ENCODE measurements at regions not wholly inside any gene's neighbourhood (a gene's known extent, or its start where the extent isn't known, plus 50 kb on each side); places are given as distances from the start of the nearest gene placed in this dataset.

DNA sequence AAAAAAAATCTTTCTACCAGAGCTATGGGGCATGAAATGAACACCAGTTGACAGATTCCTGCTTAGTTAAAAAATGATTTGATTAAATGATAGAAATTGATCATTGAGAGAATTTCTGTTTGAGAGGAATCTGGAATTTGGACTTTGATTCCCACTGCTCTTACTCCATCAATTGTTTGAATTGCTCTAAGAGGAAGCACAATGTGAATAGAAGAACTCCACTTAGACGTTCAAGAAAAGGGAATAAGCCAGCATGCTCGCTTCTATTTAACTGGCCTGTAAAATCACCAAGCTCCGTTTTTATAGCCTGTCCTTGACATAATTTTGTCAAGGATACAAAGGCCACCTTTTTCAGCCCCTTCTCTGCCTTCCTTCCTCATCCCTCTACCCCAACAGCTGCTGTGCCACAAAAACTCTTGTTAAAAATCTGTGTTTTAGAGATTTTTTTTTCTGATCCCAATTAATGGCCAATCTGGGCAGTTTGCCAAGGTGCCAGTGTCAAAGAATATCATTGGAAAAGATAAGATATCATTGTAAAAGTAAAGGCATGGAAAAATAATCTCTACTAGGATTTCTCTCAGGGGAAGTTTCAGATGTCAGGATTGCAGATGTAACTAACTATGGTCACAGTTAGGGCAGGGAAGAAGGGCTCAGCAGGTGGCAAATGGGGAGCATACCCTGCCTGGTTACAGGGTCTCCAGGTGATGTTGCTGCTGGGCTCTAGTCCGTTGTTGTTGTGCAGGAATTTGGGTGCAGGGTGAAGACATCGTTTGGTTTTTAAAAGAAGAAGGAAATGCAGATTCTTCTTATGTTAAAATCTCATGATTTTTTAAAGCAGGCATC is 301.8 kb upstream of the PDZRN3 start:
- DNase-seq (ENCODE audit: low spot score), result no peak
- WGBS, result 22% methylated on average over 5 of the region's 5 CpGs
- no peak overlapping the region for H3K4me3 ChIP-seq
- H3K4me1 ChIP-seq (replicated peaks), result no peaks in the 10 kb centered on the region
- intact Hi-C loops (cut with DNase I), result no loop called here
- H3K27me3 ChIP-seq (replicated peaks; ENCODE audit: insufficient read depth), result no peaks in the 10 kb centered on the region
- no peaks in the 10 kb centered on the region for H3K9me3 ChIP-seq
- TF ChIP-seq POLR2AphosphoS5 (IDR thresholded peaks at IDR 0.05), result no peak
- TF ChIP-seq, protein P1, sequence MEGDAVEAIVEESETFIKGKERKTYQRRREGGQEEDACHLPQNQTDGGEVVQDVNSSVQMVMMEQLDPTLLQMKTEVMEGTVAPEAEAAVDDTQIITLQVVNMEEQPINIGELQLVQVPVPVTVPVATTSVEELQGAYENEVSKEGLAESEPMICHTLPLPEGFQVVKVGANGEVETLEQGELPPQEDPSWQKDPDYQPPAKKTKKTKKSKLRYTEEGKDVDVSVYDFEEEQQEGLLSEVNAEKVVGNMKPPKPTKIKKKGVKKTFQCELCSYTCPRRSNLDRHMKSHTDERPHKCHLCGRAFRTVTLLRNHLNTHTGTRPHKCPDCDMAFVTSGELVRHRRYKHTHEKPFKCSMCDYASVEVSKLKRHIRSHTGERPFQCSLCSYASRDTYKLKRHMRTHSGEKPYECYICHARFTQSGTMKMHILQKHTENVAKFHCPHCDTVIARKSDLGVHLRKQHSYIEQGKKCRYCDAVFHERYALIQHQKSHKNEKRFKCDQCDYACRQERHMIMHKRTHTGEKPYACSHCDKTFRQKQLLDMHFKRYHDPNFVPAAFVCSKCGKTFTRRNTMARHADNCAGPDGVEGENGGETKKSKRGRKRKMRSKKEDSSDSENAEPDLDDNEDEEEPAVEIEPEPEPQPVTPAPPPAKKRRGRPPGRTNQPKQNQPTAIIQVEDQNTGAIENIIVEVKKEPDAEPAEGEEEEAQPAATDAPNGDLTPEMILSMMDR (IDR thresholded peaks at IDR 0.05), result no peak
- TF ChIP-seq POLR2A (IDR thresholded peaks at IDR 0.05), result no peak
- H3K27ac ChIP-seq, result no peak overlapping the region
- no peaks in the 10 kb centered on the region for H3K36me3 ChIP-seq

DNA sequence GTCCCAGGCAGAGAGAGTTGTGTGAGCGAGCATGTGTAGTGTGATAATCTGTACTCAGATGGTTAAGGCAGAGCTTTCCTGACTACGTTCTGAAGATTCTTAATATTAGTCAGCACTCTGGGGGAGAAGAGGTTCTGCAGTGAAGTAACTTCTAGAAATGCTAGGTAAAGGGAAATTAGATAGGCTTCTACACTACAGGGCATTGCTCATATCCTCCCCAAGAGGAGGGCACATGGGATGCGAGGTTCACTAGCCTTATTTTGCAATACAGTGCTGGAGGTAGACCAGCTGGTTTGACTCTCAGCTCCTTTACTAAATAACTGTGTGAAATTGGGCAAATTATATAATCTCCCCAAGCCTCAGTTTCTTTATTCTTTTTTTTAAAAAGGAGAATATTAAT is 300.3 kb upstream of the PDZRN3 start:
- no peak for TF ChIP-seq POLR2AphosphoS5 (IDR thresholded peaks at IDR 0.05)
- TF ChIP-seq POLR2A (IDR thresholded peaks at IDR 0.05), result no peak
- TF ChIP-seq, protein P1 (IDR thresholded peaks at IDR 0.05), result no peak
- Histone ChIP-seq H3K36me3 (no peaks in the 10 kb centered on the region), H3K9me3 (no peaks in the 10 kb centered on the region), H3K4me3 (no peak overlapping the region), H3K27me3 (replicated peaks; ENCODE audit: insufficient read depth) (no peaks in the 10 kb centered on the region), H3K4me1 (replicated peaks) (no peaks in the 10 kb centered on the region), H3K27ac (no peak overlapping the region)
- 90% methylated on average over 3 of the region's 3 CpGs for WGBS
- intact Hi-C loops (cut with DNase I), result no loop called here
- no peak for DNase-seq (ENCODE audit: low spot score)

DNA sequence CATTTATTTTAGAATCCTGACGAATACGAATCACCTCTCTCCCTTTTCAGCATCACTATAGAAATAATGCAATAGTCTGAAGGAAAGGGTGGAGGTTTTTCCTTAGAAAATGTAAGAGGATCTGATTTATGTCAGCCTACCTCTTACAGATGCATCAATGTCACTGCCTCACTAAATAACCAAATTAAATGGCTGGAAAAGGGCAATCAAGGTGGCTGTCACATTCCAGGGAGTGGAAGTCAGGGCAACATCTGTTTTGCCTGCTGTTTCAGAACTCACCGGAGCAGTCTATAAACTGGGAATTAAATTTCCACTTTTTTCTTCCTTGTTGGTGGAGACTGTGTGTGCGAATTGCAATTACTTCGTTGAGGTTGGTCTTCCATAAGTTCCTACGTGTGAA is 299.3 kb upstream of the PDZRN3 start:
- intact Hi-C loops (cut with DNase I), result no loop called here
- no peaks in the 10 kb centered on the region for H3K4me1 ChIP-seq (replicated peaks)
- H3K9me3 ChIP-seq, result no peaks in the 10 kb centered on the region
- no peak for DNase-seq (ENCODE audit: low spot score)
- H3K27me3 ChIP-seq (replicated peaks; ENCODE audit: insufficient read depth), result no peaks in the 10 kb centered on the region
- TF ChIP-seq POLR2A (IDR thresholded peaks at IDR 0.05) (no peak), POLR2AphosphoS5 (IDR thresholded peaks at IDR 0.05) (no peak)
- TF ChIP-seq, protein P1 (IDR thresholded peaks at IDR 0.05), result no peak
- H3K27ac ChIP-seq, result no peak overlapping the region
- no peak overlapping the region for H3K4me3 ChIP-seq
- no peaks in the 10 kb centered on the region for H3K36me3 ChIP-seq
- WGBS, result 85% methylated on average over 6 of the region's 6 CpGs

DNA sequence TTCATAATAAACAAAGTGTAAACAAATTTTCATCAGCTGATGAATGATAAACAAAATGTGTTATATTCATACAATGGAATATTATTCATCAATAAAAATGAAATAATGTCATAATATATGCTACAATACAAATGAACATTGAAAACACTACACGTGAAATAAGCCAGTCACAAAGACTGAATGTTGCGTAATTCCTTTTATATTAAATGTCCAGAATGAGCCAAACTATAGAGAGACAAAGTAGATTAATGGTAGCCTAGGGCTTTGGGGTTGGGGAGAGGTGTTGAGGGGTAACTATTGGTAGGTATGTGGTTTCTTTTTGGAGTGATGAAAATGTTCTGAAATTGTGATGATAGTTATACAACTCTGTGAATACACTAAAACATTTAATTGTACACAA is 292.9 kb upstream of the PDZRN3 start:
- intact Hi-C loops (cut with DNase I), result no loop called here
- no peaks in the 10 kb centered on the region for H3K27me3 ChIP-seq (replicated peaks; ENCODE audit: insufficient read depth)
- no peaks in the 10 kb centered on the region for H3K9me3 ChIP-seq
- H3K36me3 ChIP-seq, result no peaks in the 10 kb centered on the region
- no peak overlapping the region for H3K27ac ChIP-seq
- DNase-seq (ENCODE audit: low spot score), result no peak
- TF ChIP-seq POLR2AphosphoS5 (IDR thresholded peaks at IDR 0.05), result no peak
- TF ChIP-seq, protein P1 (IDR thresholded peaks at IDR 0.05), result no peak
- no peak for TF ChIP-seq POLR2A (IDR thresholded peaks at IDR 0.05)
- no peaks in the 10 kb centered on the region for H3K4me1 ChIP-seq (replicated peaks)
- 82% methylated on average over 2 of the region's 2 CpGs for WGBS
- H3K4me3 ChIP-seq, result no peak overlapping the region

DNA sequence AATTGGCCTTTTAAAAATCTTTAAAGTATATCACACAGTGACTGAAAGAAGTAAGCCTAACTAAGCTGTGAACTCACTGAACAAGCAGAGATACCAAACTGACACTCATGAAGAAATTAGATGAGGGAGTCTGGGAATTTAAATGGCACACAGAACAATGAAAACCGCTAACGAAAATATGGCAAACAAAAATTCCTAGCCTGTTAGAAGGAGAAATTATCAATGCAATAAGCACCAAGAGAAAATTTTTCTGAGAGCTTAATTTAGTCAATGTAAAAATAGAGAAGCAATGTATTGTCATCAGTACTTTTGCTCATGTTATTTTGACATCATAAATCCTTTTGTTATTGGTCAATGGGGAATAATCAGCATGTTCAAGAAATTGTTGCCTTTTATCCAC is 291.1 kb upstream of the PDZRN3 start:
- Histone ChIP-seq H3K9me3 (no peaks in the 10 kb centered on the region), H3K27me3 (replicated peaks; ENCODE audit: insufficient read depth) (no peaks in the 10 kb centered on the region), H3K4me1 (replicated peaks) (no peaks in the 10 kb centered on the region), H3K4me3 (no peak overlapping the region), H3K27ac (no peak overlapping the region), H3K36me3 (no peaks in the 10 kb centered on the region)
- TF ChIP-seq POLR2A (IDR thresholded peaks at IDR 0.05) (no peak), POLR2AphosphoS5 (IDR thresholded peaks at IDR 0.05) (no peak)
- TF ChIP-seq, protein P1 (IDR thresholded peaks at IDR 0.05), result no peak
- WGBS, result 88% methylated on average over 2 of the region's 2 CpGs
- no peak for DNase-seq (ENCODE audit: low spot score)
- intact Hi-C loops (cut with DNase I), result no loop called here

Data from prostate gland (tissue), 2 donors.